Islet of Langerhans (tissue), 1 donor: ENCODE measurements at regions not wholly inside any gene's neighbourhood (a gene's known extent, or its start where the extent isn't known, plus 50 kb on each side); places are given as distances from the start of the nearest gene placed in this dataset.
A peak's percentile ranks its signal among the peaks of the same experiment; 100 is the strongest.

ENCODE experiments used
- FAIRE-seq: peaks from one replicate; lab custom pipeline; 2011; peaks lifted over from hg19 to GRCh38; lab: Jason Lieb, UNC

DNA sequence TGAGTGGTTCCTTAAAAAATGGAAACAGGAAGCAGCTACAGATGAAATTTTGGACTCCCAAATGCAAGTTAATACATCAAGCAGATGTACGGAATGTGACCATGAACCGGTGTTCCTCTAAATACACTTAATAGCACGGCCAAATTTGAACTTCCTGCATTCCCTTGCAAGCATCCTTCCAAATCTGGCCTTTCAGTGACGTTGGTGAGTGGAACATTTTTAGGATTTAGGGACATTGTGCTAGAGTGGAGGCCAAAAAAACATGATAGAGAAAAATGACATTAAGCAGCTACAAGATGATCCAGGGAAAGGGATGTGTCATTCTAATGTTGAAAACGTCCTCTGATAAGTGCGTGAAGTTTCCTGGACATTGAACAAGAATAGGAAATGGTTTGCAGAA, 62.1 kb downstream of the CTAGE1 start:
- FAIRE-seq: no peak

DNA sequence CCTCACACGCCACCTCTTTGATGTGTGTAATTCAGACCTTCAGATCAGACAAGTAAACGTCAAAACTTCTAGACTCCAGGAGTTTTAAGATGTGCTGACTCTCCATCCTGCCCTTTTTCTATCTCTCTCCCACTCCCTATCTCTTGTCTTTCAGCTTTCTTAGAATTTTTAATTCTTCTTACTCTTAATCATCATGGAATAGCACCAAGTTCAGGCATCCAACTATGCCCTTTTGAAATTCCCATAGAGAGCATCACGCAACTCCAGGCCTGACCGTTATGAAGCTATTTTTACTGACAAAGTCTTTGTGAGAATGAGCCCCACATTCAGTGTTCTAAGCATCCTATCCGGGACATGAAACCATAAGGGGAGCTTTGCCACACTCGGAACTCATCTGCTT, 62.6 kb downstream of the CTAGE1 start:
- FAIRE-seq: no peak

DNA sequence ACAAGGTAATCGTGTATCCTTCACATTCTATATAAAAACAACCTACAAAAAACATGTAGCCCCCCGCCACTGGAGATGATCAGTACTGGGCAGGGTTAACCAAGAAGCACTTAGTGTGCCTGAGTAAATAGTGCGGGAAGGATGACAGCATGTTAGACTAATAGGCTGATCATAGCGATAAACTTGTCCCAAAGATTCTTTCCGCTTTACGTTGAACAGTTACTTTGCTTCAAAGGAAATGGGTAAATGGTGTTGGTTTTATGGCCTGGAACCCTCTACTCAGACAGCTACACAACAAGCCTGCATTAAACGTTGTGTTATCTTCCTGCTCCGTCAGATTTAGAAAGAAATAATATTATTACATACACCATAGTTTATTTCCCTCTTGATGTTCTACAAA, 67.7 kb downstream of the CTAGE1 start:
- FAIRE-seq: no peak

DNA sequence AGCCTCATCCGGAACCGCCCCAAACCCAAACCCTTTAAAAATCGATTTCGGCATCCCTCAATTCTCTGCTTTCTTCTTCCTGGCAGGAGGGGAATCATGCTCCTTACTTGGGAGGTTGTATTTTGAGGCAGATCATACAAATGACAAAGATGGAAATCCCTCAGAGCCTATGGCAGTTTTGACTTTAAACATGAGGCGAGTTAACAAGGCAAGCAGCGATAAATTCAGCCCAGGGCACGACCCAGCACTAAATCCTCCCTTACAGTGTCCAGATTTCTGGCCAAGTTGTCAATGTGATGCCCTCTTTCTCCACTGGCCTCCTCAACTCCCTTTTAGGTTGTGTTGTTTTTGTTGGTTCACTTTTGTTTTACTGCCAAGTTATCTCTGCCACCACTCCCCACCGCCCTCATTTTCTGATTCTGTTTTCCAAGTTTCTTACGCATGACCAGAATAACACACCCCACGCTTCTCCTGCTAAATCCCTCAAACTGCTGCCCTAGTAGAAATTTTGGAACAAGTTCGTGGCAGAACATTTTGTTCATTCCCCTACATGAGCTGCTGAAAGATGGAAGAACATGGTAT, 68.3 kb downstream of the CTAGE1 start:
- FAIRE-seq: no peak

DNA sequence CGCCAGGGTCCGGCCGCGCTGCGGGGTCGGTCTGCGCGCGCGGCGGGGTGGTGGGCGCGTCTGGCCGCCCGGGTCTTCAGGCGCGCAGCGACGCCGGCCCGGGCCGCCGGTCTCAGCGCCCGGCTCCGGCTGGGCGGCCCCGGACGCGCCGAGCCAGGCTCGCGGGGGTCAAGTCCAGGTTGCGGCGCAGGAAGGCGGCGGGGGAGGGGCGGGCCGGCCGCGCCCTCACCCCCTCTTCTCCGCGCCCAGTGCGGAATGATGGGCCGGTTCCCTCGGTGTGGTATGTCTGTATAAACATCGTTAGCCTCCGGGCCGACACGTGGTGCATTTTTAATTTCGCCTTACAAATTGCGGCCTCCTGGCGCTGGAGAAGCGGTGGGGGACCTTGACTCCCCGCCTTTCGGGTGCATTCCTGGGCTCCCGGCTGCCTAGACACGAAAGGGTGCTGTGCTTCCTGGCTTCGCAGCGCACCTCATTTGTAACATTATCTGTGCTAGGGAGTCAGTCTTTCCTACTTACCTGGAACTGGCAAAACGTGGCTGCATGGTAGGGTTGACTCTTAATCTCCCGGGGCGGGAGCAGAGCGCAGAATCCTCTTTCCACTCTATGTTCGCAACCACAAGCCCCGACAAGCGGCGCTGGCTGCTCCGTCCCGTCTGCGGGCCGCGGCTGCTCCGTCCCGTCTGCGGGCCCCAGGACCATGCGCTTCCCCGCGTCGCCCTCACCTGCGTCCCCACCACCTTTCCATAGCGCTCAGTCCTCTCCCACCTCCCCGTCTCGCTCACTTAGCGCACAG, 69.0 kb downstream of the CTAGE1 start:
- no peak for FAIRE-seq

DNA sequence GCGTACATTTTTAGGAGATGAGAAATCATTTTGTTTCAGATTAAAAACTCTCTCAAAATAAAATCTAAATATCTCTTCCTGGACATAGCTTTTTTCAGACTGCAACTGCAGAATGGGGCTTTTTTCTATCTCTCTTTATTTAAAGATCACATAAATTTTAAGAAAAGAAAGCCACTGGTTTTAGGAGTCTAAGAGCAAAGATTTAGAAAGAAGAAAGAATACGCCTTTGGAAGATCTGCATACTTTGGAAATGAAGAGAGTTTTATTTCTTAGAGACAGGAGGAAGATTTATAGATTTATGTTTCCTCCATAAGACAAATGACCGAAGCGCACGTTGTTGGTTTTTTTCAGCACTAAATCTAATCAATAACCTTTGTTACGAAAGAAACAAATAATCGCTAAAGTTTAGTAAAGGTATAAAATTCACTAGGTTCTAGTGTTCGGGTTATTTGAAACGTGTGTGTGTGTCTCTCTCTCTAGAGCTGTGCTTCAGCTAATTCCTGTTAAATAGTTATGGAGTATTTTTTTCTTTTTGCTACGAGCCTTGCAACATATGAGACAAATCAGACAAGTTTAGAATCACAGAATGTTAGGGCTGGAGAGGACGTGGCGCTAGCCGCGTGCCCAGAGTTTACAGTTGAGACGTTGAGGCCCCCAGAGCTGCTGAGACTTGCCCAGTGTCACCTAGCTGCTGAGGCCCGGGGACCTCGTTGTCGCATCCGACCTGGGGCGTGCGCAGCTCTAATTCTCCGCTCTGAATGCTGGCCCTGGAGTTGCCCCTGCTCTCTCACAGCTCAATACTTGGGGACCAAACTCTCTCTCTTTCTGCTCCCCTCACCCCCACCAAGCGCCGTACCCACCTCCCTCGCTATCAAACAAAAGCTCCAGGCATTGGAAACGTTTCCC, 69.9 kb downstream of the CTAGE1 start:
- FAIRE-seq: no peak

DNA sequence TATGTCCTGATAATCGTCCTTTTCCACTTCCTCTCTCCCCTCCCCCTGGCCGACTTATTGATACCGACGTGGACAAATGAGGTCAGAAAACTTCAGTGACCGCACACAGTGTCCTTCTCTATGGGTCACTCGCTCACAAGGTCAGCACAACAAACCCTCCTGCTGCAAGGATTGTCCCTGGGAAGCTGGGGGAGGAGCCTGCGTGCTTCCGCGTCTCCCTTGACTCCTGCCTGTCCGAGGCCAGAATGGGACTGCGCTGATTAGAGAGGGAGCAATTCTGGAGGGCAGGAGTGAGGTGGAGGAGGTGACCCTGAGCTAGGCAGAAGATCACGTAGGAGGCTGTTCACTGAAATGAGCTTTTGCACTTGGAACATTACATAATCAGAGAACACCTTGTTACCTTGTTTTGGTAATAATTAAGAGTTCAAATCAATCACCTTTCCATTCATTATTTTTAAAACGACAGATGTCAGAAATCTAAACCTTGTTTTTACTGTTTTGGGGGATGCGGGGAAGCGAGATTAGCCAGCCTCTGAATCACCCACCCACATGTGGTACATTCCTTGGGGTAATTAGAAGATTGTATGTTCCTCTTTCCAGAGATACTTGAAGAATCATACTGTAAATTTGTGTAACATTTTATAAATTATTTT, 70.6 kb downstream of the CTAGE1 start:
- FAIRE-seq: peak; percentile 30

DNA sequence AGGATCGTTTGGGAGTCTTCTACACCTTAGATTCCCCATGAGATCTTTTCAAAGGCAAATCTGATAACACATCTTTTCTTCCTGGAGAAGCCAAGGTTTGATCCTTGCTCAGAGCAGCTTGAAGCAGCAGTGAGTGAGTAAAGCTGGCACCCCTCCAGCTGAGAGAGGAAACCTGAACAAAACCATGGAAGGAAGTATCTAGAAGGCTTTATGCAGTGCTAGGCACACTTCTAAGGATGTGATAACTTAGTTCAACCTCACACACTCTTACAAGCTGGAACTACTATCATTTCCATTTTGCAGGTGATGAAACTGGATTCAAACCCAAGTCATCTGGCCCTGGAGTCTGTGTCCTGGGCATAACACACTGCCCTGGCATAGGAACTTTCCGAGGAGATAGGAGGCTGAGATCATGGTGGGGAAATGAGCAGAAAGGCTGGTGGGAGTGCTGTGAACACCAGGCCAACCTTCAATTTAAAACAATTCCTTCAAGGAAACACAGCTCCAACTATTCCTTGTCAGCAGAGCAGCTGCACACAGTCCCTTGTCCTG, 71.2 kb downstream of the CTAGE1 start:
- FAIRE-seq: no peak

DNA sequence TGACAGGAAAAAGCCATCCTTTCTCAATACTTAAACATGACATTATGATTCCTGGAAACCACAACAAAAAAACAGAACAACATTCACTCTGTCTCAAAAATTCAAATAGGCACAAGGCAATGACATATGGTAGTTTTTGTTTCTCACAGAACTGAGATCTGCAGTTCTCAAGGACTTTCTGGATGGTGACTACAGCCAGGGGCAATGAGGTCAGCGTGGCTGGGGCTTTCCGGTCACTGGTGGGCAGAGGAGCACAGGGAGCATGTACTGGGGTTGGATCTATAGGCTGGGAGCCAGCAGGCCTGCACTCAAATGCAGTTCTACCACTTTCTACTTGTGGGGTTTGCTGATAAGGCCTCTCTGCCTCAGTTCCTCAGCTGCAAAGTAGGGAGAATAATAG, 72.0 kb downstream of the CTAGE1 start:
- FAIRE-seq: no peak

DNA sequence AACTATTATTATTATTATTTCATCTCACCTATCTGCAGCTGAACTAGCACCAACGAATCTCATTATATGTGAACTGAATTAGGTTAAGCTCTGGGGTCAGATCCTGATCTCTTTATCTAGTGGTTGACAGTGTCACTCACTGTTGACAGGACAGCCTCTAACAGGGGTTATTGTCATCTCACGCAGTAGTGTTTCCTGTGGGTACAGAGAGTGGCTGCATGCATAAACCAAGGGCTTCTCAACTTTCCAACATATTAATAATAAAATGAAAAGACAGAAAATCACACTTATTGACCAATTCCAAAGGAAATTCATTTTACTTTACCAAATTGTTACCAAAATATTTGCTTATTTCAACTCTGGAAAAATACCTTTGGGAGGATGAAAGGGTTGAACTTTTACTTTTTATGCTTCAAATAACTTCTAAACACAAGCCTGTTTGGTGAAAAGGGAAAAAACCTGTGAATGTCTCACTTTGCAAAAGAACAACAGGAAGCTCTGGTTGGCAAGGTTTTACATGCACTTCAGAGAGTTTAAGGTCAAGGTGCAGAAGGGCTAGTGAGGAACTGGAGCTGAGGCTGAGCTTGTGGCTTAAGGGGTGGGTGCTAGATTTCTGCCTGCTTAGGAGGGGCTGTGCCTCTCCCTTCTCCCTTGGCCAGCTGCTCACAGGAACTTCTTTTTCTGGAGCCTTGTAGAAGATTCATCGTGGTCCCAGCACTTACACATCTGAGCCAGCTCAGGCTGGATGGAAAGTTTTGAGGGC, 72.6 kb downstream of the CTAGE1 start:
- FAIRE-seq: no peak

DNA sequence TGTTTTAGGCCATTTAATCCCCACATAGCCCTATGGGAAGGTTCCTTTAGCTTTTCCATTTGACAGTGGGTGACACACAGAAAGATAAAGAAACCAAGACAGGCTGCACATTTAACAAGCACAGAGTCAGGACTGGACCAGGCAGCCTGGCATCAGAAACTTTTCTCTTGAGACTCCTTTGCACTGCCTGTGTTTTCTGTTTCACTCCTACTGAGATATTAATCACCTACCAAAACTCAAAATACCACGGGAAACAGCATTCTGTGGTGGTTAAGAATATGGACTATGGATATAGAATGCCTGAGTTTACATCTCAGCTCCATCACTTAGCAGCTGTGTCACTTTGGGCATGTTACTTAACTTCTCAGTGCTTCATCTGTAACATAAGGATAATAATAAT, 73.3 kb downstream of the CTAGE1 start:
- FAIRE-seq: no peak

DNA sequence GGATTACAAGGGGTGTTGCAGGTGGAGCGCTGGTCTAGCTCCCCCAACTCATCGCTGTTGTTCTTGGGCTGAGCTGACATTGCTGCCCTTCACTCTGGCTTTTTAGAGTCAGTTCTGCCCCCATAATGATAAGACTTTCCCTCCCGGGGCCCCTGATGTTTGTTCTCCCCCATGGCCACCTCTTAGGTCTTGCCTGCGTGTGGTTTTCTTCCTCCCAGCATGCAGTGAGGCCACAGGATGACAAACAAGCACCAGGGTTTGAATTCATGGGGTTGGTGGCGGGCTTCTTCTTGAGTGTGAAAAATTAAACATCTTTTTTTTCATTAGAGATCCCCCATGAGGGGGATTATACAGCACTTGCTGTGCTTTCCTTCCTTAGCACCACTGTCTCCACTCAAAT, 74.1 kb downstream of the CTAGE1 start:
- FAIRE-seq: no peak

DNA sequence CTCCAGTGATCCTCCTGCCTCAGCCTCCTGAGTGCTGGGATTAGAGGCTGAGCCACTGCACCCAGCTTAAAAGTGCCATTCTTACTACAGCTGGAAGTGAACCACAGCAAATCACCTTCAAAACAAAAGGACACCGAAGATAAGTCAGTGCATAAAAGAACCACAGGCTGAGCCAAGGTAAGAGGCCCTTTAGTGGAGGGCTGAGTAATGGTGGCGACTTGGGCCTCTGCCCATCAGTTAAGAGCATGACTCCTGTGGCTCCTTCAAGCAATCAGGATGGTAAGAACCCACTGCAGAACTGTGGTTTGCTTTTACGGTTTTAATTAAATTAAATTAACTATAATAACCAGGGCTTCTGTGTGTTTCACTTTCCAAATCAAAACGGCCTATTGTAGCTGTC, 75.1 kb downstream of the CTAGE1 start:
- FAIRE-seq: no peak

DNA sequence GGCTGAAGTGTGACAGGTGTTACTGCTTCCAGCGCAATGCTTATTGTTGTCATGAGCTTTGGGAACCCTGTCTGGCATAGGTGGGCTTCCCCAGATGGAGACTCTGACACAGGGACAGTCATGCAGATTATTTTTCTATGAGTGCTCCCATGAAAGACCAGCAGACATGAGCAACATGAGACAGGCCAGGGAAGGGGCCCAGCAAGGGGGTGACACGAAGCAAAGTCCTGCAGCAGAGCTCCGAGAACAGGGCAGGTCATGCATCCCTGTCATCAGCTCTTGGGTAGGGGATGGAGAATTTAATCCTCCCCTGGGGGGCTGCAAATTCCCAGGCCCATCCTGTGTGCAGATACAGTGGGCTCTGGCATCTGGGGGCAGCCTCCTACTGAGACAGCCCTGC, 77.4 kb downstream of the CTAGE1 start:
- FAIRE-seq: no peak

DNA sequence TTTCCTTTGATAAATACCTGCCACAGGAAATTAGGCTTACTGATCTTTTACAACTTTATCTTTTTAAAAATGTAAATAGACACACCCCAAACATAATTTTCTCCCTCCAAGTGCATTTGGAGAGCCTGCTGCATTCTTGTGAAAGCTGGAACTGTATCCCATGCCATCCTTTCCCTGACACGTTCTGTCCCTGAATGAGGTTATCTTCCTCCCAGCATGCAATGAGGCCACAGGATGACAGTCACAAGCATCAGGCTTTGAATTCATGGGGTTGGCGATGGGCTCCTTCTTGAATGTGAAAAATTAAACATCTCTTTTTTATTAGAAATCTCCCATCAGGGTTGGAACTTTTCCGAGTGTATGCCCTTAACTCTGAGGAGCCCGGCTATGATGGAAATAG, 77.8 kb downstream of the CTAGE1 start:
- no peak for FAIRE-seq

DNA sequence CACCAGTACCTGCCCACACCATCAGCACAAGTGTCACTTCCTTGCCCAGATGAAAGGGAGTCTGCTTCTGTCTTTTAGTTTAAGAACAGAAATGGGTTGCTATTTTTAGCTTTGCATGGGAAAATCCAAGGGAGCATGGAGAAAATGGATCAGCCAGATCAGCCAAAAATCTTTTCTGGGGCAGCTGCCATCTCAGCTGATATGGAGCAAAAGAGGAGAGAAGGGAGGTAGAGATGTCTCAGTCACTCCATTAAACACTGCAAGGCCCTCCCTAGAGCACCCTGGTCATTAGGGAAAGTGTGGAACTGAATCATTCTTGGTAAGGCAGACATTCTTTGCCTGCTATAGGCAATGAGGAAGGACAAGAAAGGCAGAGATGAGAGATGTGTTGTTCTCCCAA, 79.9 kb downstream of the CTAGE1 start:
- no peak for FAIRE-seq

DNA sequence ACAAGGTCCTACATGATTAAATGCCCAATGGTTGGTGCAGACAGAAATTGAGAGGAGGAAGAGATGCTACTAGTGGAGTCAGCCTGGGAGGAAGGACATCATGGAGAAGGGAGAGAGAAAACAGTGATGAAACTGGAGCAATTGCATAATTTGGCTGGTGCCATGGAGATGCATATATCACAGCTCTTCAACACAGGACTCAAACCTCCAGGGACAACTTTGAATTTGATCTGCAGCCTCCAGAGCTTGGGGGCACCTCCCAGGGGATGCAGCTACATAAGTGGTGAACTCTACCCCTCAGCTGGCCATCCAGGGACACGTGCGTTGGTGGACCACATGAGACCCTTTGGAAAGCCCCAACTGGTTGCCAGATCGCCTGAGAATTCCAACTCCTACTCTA, 80.4 kb downstream of the CTAGE1 start:
- no peak for FAIRE-seq

DNA sequence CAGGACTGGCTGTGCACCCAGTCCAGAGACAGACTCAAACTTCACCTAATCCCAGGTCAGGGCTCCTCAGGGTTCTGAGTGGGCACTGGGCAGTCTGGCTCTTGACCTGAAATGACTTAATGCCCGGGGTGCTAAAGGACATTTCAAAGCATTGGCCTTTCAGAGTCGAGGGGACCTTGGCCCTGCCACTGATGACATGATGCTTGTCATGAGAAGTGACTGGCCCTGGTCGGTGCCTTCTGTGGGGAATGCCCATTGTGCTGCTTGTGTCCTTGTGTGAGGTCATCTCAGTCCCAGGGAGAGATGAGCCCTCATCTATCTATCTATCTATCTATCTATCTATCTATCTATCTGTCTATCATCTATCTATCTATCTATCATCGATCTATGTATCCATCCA, 81.3 kb downstream of the CTAGE1 start:
- FAIRE-seq: no peak

DNA sequence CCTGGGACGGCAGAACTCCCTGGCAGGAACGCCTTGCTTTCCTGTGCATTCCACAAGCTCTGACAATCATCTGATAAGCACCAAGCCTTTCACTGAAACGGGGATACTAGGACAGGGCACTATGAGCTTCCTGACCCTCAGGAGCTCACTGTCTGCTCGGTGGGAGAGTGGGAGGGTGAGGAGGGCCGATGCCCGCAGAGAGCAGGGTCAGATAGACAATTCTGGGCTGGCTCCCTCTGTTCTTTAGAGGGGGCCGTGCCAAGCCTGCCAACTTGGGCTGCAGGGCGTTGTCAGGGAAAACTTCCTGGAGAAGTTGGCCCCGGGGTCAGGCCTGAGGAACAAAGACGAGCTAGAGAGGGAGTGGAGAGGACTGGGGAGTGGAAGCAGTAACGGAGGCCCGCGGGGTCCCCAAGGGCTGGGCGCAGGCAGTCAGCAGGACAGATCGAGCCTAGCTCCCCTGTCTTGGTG, 82.0 kb downstream of the CTAGE1 start:
- no peak for FAIRE-seq

DNA sequence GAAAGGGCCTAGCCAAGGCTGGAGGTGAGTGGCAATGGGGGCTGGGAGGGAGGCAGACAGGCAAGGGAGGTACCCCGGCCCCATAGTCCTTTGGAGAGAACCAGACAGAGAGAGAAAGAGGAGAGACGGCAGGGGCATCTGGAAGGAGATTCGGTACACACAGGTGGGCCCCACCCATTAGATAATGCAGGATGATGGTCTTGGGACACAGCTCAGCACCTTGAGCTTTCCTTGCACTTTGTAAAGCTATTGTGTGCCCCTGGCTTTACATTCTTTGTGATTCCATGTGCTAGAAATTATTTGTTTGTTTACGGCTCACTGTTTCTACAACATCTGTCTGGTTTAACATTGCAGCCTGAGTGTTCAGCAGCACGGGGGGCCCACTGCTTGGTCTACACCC, 83.1 kb downstream of the CTAGE1 start:
- FAIRE-seq: no peak

DNA sequence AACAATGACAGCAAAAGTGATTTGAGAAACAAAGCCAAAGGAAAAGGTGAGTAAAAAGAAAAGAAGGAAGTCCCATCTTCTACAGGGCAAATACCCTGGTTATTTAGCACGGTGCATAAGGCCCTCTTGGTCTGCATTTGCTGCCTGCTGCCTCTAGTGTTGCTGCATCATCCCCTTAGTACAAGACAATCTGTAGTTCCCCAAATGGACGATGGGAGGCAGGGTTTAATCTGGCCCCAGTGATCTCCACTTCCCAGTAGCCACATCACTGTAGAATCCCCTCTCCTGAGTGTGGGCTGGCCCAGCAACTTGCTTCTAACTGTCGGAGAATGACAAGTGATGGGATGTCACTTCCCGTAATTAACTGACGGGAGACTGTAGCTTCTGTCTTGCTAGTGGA, 85.1 kb downstream of the CTAGE1 start:
- FAIRE-seq: no peak

DNA sequence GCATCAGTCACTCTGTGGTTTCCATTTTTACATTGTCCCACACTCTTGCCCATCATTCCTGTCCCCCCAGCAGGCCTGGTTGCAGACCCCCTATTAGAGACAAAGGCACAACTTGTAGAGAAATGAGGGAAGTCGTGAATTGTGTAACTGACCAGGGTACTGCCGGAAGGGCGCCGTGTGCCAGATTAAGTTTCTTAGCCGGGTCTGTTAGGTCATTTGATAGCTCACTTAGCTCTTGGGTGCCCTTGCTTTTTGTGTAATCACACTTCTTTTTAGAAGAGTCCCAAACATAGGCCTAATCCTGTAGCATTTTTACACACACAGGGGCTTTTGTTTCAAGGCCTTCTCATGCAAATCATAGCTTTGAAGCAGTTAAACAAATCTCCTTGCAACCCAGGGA, 87.2 kb downstream of the CTAGE1 start:
- FAIRE-seq: no peak
